GM12878 (cell line): ENCODE measurements at regions not wholly inside any gene's neighbourhood (a gene's known extent, or its start where the extent isn't known, plus 50 kb on each side); places are given as distances from the start of the nearest gene placed in this dataset.

Source experiments
- CEBPB ChIP-seq, 2 experiments: fragments of 150-350 bp in 1 of 2; IDR thresholded peaks; 2 replicates each; pipeline ENCODE4 v1.6.1; 2012 to 2014; ENCODE audit warnings: low read depth in 2 of 2, low read length in 2 of 2, borderline replicate concordance in 1 of 2, inconsistent platforms in 1 of 2
- CTCF ChIP-seq, 3 experiments: IDR thresholded peaks in 2 of 3; conservative IDR thresholded peaks in 1 of 3; 2 replicates each; pipeline ENCODE4 v1.5.1; 2011; ENCODE audit warnings: low read depth in 3 of 3, low read length in 3 of 3, mild to moderate bottlenecking in 3 of 3, control low read depth in 2 of 3, moderate library complexity in 2 of 3, inconsistent platforms in 1 of 3, mixed read lengths in 1 of 3; ENCODE audit not compliant: control insufficient read depth in 2 of 3, insufficient read depth in 1 of 3; ENCODE audit errors: extremely low read depth in 1 of 3
- ETV6 ChIP-seq, 2 experiments: fragments of 450-650 bp in 1 of 2; IDR thresholded peaks in 1 of 2; conservative IDR thresholded peaks in 1 of 2; 2 replicates each; pipeline ENCODE4 v1.6.1; 2014; ENCODE audit warnings: antibody characterized with exemption in 1 of 2, borderline replicate concordance in 1 of 2, low read depth in 1 of 2, mild to moderate bottlenecking in 1 of 2, moderate library complexity in 1 of 2
- EZH2 ChIP-seq: IDR thresholded peaks from 2 replicates; pipeline ENCODE4 v1.6.1; 2012; ENCODE audit warnings: low read depth, mild to moderate bottlenecking, control low read depth, inconsistent platforms, low read length, borderline replicate concordance; ENCODE audit not compliant: control insufficient read depth
- FOXK2 ChIP-seq: fragments of 450-650 bp; IDR thresholded peaks from 2 replicates; pipeline ENCODE4 v1.6.1; 2017; ENCODE audit warnings: mild to moderate bottlenecking, moderate library complexity
- HDAC2 ChIP-seq: fragments of 200-600 bp; sonication (generic); IDR thresholded peaks from 2 replicates; pipeline ENCODE4 v1.6.1; 2017
- PAX5 ChIP-seq: IDR thresholded peaks from 2 replicates; pipeline ENCODE4 v1.6.1; 2011; ENCODE audit warnings: low read depth, low read length, borderline replicate concordance
- POLR2A ChIP-seq: IDR thresholded peaks from 2 replicates; pipeline ENCODE4 v1.6.1; 2011; ENCODE audit warnings: low read depth, mild to moderate bottlenecking, low read length
- POLR2AphosphoS5 ChIP-seq: IDR thresholded peaks from 2 replicates; pipeline ENCODE4 v1.6.1; 2011; ENCODE audit warnings: mild to moderate bottlenecking, low read length, inconsistent platforms
- POU2F2 ChIP-seq: IDR thresholded peaks from 3 replicates; pipeline ENCODE4 v1.6.1; 2011; ENCODE audit warnings: low read depth, mild to moderate bottlenecking, low read length, borderline replicate concordance
- PRDM15 ChIP-seq: fragments of 450-650 bp; formaldehyde crosslinking; IDR thresholded peaks from 2 replicates; pipeline ENCODE4 v1.4.0; 2020; ENCODE audit warnings: mild to moderate bottlenecking, moderate library complexity
- SP1 ChIP-seq: IDR thresholded peaks from one replicate; pipeline ENCODE4 v1.6.1; 2011; ENCODE audit warnings: low read depth, low read length
- TF ChIP-seq, protein P1 (sequence below): IDR thresholded peaks from 2 replicates; pipeline ENCODE4 v1.6.1; 2012; ENCODE audit warnings: mild to moderate bottlenecking, low read depth, low read length
- TF ChIP-seq, protein P2 (sequence below): IDR thresholded peaks from 2 replicates; pipeline ENCODE4 v1.6.1; 2011; ENCODE audit warnings: borderline replicate concordance, low read depth, mild to moderate bottlenecking, moderate library complexity, low read length; ENCODE audit not compliant: insufficient read depth, poor library complexity, severe bottlenecking

- no peak for TF ChIP-seq SP1
- TF ChIP-seq CTCF (IDR thresholded peaks at IDR 0.05 in 2 of 3, conservative IDR thresholded peaks at IDR 0.05 in 1 of 3; ENCODE audit: control insufficient read depth in 2 of 3, extremely low read depth in 1 of 3, insufficient read depth in 1 of 3, low read depth in 3 of 3, low read length in 3 of 3) = no peak
- TF ChIP-seq POLR2AphosphoS5 = no peak
- no peak for TF ChIP-seq HDAC2
- no peak for TF ChIP-seq EZH2
- no peak for TF ChIP-seq PRDM15 (CRISPR knock-in tag)
- TF ChIP-seq ETV6 (conservative IDR thresholded peaks at IDR 0.05 in 1 of 2, IDR thresholded peaks at IDR 0.05 in 1 of 2; ENCODE audit: borderline replicate concordance in 1 of 2, low read depth in 1 of 2) = no peak
- no peak for TF ChIP-seq CEBPB (IDR thresholded peaks at IDR 0.05; ENCODE audit: borderline replicate concordance in 1 of 2, low read depth in 2 of 2, low read length in 2 of 2)
- TF ChIP-seq, protein P1, sequence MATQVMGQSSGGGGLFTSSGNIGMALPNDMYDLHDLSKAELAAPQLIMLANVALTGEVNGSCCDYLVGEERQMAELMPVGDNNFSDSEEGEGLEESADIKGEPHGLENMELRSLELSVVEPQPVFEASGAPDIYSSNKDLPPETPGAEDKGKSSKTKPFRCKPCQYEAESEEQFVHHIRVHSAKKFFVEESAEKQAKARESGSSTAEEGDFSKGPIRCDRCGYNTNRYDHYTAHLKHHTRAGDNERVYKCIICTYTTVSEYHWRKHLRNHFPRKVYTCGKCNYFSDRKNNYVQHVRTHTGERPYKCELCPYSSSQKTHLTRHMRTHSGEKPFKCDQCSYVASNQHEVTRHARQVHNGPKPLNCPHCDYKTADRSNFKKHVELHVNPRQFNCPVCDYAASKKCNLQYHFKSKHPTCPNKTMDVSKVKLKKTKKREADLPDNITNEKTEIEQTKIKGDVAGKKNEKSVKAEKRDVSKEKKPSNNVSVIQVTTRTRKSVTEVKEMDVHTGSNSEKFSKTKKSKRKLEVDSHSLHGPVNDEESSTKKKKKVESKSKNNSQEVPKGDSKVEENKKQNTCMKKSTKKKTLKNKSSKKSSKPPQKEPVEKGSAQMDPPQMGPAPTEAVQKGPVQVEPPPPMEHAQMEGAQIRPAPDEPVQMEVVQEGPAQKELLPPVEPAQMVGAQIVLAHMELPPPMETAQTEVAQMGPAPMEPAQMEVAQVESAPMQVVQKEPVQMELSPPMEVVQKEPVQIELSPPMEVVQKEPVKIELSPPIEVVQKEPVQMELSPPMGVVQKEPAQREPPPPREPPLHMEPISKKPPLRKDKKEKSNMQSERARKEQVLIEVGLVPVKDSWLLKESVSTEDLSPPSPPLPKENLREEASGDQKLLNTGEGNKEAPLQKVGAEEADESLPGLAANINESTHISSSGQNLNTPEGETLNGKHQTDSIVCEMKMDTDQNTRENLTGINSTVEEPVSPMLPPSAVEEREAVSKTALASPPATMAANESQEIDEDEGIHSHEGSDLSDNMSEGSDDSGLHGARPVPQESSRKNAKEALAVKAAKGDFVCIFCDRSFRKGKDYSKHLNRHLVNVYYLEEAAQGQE = no peak
- TF ChIP-seq FOXK2 = no peak
- no peak for TF ChIP-seq POU2F2
- TF ChIP-seq PAX5 = no peak
- TF ChIP-seq, protein P2, sequence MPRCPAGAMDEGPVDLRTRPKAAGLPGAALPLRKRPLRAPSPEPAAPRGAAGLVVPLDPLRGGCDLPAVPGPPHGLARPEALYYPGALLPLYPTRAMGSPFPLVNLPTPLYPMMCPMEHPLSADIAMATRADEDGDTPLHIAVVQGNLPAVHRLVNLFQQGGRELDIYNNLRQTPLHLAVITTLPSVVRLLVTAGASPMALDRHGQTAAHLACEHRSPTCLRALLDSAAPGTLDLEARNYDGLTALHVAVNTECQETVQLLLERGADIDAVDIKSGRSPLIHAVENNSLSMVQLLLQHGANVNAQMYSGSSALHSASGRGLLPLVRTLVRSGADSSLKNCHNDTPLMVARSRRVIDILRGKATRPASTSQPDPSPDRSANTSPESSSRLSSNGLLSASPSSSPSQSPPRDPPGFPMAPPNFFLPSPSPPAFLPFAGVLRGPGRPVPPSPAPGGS = no peak
- no peak for TF ChIP-seq POLR2A
Observed at GRCh38 chr7:17408245-17408903, 109.9 kb downstream of the AHR start.
